ENCODE measurements at regions not wholly inside any gene's neighbourhood (a gene's known extent, or its start where the extent isn't known, plus 50 kb on each side); places are given as distances from the start of the nearest gene placed in this dataset.

DNA sequence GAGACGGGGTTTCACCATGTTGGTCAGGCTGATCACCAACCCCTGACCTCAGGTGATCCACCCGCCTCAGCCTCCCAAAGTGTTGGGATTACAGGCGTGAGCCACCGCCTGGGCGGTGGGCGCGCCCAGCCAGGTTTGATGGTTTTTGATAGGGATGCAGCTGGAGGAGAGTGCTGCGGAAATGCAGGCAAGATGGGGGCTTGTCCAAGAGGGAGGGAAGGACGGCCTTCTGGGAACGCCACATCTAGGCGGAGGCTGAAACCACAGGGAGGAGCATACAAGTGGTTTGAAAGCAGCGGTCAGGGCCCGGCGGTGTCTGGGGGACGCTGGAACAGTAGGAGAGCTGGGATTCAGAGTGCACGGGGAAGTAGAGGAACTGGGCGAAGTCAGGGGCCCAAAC is 134.6 kb downstream of the VRK1 start:
- no peak for DNase-seq

DNA sequence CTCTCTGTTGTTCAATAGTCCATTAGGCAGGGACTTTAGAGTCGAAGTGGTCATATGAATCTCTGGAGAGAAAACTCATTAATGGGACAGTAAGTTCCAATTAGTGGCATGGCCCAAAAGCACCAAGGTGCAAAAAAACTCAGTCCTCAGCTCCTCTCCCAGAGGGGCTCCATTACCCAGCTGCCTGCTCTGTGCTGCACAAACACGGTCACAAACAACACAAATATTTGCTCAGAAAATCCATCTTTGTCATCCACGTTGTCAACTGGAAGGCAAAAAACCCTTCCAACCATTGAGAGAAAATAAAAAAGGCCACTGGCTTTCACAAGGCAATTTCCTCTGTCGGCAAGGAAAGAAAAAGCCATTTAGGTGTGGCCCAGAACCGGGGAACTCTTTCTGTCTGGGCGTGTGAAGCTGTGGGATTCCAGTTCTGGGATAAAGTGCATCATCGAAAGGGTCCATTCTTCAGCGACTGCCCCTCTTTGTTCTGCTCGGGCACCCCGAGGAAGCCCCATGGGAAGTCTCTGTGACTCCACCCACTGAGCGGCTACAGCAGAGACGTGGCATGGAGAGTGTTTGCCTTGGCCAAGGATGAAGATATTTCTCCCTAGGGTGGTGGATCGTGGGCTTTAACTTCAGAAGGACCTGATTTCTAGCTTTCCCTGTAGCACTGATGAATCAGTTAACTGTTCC is 137.6 kb downstream of the VRK1 start:
- no peak for DNase-seq

DNA sequence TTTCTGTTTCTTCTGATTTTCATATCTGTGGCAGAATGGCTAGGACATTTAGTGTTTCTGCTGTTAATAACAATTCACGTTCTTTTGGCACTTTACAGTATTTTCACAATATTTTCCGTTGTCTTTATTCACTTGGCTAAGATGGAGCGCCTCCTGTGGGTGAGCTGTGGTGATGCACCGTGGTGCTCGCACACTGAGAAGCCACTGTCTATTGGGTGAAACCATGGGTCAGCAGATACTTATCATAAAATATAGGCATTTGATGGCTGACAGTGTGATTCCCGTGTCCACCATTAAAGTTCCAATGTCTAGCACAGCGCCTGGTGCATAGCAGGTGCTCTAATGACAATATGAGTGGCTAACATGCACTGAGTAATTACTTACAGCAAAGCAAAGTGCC is 141.8 kb downstream of the VRK1 start:
- DNase-seq: no peak

DNA sequence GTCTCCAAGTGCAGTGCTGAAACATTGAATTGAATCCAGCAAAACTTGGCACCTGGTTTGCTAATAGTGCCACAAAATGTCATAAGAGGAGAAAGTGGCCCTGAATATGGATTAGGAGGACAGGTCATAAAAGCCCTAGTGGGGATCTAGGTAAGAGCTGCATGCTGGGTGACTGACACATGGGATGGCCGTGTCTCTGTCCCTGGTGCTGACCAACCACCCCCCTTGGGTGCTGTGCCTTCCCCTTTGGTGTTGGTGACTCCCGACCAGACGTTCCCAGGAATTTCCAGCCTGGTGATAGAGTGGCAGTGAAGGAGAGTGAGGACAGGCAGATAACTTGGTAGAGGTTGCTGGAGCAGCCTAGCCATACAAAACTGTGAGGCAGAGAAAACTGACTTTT is 142.8 kb downstream of the VRK1 start:
- no peak for DNase-seq

DNA sequence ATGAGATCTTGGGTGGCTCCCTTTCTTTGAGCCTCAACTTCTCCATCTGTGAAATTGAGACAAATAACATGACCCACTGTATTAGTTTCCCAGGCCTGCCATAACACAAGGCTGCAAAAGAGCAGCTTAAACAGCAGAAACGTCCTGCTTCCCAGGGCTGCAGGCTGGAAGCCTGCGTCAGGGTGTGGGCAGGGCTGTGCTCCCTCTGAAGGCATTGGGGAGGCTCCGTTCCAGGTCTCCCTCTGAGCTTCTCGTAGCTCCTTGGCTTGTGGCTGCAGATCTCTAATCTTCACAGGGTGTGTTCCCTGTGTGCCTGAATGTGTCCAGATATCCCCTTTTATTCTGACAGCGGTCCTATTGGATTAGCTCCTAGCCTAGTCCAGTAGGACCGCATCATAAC is 147.1 kb downstream of the VRK1 start:
- no peak for DNase-seq

DNA sequence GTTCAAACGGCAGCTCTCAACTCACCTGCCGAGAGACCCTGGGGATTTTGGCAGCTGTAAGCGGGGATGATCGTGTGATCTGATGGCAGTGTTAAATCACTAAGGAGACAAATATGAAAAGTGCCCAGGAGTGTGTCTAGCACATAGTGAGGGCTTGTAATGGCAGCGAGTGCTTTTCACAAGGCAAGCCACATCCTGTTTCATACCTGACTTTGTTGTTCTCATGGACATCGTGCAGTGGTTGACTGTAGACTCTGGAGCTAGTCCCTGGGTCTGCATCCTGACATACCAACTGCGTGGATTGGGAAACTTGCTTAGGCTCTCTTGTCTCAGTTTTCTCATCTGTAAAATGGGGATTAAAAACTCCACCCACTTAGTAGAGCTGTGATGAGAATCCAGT is 148.5 kb downstream of the VRK1 start:
- DNase-seq: no peak

DNA sequence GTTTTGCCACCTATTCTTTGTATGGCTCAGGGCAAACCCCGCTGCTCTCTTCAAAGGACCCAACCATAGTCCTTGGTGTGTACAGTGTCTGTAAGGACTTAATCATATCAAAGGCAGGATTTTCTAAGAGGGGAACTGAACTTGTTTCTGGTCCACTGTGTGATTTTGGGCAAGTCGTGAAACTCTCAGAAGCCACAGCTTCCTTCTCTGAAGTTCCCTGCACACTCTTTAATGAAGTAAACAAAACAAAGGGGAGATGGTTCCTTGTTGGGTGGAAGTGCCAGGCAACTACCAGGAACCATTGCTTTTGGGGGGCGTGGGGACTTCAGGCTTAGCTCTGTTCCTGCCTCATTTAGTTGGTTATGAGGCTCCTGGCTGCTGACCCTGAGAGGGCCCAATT is 152.4 kb downstream of the VRK1 start:
- no peak for DNase-seq

DNA sequence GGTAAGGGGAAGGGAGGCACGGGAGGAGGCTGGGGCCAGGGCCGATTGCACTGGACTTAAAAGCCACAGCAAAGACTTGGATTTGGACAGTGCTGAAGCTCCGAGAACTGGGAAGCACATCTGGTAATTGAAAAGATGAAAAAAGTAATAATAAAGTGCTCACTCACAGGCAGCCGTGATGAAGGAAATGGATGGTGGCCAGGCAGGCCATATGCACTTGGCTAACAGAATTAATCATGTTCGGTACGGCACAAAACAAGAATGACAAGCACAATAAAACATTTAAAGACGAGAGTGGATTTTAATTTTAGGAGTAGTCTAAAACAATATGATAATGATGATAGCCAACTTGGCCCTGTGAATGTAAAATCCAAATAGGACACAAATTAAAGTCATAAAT is 154.3 kb downstream of the VRK1 start:
- DNase-seq: no peak

DNA sequence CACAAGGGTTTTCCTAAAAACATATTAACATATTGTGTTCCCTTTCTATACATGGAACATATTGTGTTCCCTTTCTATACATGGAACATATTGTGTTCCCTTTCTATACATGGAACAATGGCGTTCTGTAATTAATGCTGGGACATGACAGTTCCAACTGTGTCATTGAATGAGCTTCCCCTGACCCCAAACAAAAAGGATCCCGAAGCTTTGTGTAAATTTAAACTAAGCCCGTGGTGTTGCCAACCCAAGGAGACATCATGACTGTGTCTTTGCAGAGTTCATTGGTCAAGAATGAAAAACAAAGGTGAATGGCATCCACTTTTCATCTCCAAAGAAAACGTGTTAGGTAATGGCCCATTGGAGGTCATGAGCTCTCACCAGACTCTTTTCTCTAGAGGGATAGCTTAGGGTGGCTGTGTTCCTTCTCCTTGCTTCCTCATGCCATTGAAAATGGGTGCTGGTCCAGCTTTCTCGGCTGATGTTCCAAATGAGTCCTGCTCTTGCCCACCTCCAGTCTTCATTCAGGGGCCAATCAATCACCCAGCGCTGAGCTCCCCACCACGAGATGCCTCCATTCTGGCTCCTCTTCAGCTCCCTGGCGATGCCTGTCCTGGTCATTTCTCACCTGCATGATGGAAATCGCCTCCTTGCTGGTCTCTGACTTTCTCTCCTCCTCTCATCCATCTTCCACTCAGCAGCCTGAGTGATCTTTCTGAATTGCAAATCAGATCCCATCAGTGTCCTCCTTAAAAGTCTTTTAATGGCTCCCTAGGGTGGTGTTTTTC is 156.1 kb downstream of the VRK1 start:
- no peak for DNase-seq

DNA sequence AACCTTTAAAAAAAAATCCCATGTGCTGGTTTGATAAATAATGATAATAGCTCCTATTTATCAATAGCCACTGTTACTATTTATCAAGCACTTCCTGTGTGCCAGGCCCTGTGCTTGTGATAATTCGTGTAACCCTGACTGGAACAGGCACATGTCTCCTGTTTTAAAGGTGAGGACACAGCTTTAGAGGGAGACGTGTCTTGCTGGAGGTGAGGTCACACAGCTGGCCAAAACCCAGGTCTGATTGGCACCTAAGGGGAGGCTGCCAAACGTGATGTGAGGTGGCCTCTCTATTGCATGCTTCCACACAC is 156.6 kb downstream of the VRK1 start:
- DNase-seq: no peak

DNA sequence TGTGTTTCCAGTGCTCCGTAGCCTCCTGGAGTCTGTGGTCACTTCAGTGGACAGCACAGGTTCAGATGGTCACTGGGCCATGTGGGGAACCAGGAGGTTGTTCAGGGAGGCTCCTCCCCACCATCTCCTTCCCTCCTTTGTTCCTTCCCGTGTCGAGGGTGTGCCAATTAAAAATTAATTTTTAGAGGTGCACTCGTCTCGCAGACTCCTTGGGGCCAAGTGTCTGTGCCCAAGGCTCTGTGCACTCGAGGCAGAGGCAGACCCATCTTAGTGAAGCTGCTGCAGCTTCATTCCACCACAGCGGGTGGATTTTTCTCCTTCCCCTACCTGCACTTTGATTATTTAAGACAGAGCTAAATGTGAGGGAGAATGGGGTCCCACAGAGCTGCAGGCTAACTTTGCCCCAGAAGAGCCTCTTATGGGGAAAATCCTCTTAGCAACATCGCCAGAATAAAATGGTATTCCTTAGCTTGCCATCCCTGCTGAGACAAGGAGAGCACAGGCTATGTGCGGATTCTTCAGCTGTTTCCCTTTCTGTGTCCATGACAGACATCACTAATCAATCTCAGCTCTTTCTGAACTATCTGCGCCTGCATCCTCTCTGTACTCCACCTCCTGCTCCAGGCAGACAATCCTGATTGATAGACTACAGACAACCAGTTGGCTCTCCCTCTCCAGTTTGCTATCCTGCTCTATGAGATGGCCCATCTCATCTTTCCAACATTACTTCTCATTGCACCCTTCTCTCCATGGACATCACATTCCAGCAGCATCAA is 159.5 kb downstream of the VRK1 start:
- no peak for DNase-seq

DNA sequence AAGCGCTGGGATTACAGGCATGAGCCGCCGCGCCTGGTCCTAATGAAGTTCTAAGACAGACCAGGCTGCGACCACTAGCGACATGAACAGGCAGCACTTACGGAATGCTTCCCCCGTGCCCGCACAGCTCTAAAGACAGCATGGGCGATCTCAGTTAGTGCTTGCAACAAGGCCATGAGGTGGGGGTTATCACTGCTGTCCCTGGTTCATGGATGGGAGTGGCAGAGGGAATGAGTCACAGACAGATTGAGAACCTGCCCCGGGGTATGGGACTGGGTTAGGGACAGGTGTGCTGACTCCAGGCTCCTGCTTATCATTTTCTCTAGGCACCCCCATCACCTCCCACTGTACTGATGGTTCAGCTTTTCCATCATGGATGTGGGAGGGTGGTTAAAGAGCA is 160.9 kb downstream of the VRK1 start:
- DNase-seq: no peak

DNA sequence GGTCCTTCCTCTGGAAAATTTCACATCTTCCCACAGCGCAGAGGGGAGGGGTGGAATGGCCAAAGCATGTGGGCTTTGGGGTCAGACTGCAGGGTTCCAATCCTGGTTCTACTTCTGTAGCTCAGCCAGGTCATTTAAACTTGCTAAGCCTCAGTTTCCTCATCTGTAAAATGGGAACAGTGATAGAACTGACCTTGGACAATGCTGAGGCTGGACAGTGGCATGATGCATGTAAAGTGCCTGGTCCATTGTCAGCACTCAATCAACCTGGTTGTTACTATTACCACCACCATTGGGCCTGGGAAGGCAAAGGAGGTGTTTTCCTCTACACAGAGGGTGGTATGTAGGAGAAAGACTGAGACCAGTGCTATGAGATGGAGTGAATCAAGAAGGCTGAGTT is 162.8 kb downstream of the VRK1 start:
- no peak for DNase-seq

DNA sequence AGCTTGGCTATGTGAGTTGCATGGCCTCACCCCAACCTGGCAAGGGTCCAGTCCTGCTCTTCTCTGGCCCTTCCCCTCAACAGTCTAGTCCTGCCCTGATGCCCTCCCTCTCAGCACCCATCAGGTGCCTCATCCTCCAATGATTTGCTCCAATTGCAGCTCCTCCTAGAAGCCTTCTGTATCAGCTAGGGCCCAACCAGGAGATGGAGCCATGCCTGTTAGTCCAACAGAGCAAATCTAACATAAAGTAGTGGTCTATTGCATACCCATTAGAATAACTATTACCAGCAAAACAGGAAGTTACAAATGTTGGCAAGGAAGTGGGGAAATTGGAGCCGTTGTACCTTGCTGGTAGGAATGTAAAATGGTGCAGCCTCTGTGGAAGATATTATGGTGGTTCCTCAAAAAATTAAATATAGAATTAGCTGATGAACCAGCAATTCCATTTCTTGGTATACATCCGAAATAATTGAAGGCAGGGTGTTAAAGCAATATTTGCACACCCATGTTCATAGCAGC is 163.5 kb downstream of the VRK1 start:
- no peak for DNase-seq

DNA sequence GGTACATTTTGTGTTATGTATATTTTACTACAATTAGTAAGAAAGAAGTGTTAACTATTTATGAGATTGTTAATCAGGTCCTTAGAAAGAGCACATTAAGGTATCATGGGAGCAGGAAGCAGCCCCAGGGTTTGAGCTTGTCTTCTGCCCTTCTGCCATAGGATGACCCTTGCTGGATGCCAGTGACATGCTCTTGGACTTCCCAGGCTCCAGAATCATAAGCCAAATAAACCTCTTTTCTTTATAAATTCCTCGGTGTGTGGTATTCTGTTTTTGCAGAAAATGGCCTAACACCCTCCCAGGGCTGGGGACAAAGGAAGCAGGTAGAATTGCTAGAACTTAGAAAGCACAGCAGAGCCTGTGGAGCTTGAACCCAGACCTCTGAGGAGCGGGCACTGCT is 164.7 kb downstream of the VRK1 start:
- DNase-seq: no peak

DNA sequence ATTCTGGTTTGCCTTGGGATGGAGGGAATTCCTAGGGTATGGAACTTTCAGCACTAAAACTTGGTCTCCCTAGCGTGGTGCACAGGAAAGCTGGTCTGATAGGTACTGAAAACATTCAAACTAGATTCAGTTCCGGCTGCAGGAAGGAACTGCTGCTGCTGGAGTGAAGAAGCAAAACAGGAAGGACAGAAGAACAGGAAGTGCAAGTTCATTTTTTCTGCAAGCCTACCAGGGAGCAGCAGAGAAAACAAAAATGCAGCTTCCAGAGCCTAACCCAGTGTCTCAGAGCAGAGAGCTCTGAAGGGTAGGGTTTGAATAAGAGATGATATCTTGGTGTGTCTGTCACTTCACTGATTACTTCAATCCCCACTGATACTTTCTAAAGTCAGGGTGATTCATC is 165.2 kb downstream of the VRK1 start:
- DNase-seq: no peak

DNA sequence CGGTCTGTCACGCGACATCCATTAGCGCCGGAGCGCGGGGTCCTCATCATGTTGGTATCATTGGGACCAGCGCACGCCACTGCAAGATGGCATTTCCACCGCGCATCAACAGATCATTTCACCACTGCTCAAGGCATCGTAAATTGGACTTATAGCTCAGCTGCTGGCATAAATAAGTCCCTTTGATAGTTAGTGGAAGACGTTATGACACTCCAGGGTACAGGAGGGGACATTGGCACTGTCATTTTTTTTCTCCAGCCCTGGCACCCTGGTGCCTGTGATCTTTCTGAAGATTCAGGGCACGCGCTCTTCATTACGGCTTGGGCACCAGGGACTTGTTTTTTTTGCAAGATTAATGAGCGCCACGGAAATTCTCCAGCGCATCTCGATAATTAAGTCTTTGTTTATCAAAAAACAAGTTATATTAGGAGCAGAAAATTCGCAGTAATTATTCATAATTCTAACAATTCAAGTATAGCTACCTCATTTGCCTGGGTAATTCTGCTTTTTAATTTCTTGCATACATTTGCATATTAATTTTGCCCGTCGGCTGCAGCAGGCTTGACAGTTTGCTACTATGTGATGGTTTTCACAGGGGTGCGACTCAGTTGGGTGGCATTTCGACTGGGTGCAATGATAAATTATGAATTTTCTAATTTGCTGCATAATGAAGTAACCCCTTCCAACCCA is 167.7 kb downstream of the VRK1 start:
- DNase-seq: no peak

DNA sequence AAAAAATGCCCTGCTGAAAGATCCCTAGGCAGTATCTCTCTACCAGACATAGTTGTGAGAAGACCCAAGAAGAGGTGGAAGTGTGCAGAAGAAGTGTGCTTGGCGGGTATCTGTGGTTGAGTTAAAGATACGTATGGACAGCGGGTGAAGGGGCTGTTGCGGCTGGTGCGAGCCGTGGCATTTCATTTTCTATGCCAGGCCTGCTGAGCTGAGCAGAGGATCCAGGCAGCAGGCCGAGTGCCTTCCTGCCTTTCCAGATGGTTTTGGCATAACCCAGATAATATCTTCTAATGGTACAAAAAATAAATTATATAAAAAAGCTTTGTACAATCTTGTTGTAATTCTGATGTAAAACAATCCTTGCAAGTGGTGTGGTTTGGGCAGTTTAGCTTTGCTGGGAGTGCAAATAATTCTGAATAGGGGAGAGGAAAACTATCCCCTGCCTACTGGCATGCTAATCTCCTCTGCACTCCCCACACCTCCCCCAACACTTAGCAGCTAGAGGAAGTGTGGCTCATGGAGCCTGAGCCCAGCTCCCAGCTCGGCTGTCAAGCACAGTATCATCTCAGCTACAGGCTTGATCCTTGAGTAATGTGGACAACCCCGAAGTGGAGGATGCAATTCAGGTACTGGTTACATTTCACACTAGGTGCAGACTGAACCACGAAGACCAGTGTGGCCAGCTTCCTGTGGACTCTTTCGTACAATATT is 168.9 kb downstream of the VRK1 start:
- no peak for DNase-seq

DNA sequence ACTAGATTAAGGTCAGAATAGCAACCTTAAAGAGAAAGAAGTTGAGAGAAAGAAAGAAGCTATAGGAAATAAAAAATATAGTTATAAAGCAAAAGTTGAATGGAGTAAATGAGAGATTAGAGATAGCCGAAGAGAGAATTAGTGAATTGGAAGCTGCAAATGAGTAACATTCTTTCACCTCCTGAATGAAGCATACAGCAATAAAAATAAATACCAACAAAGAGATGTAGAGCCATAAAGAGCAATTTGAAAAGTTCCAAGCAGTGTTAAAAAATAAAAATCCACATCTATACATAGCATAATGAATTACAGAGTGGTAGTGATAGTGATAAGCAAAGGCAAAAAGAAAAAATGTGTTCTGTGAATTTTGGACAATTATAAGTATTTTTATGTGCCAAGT is 177.9 kb downstream of the VRK1 start:
- no peak for DNase-seq

DNA sequence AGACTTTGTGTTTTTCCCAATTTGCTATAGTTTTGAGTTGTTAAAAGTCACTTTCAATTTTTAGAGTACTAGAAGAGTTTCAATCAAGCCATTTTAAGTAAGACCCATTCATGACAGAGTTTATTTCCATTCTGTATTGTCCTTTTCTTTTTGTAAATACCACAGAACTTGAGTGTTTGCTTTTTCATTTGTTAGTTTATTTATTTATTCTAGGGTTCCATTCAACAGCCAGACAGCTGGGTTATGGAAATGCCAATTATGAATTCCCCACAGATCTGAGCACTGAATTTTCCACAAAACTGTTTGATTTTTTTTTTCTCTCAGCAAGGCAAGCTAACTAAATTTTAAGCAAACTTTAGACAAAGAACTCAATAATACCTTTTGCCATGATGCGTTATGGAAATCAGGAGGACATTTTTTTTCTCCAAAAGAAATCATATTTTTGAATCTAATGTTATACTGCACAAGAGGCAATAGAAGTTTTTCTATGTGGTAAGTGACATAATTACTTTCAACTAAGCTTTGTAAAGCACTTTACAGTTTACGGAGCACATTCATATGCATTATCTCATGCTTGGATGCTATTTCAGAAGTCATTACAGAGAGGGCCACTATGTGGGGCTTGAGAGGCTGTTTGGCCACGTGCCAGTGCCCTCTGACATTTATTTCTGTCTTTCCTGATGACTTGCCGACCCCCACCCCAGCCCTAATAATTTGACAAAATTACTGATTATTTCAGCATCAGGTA is 181.5 kb downstream of the VRK1 start:
- no peak for DNase-seq

DNA sequence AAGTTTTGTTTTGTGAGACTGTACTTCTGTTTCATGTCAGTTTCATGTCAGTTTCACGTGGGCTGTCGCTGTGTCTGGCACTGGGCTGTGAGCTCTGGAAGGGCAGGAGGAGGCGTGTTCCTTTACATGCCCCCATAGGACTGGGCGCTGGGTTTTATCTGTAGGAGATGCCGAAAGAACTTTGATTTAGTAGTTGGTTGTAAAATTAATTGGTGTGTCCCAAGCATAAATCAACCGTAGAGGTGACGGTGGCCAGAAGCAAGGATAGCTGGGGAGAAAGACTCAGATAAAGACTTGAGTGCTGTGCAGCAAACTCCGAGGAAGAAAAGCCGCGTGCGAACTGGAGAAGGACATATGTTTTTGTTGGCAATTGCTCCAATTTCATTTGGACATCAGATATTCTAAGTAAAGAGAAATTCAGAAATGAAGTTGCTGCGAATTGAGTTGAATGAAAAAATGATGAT is 182.5 kb downstream of the VRK1 start:
- no peak for DNase-seq

DNA sequence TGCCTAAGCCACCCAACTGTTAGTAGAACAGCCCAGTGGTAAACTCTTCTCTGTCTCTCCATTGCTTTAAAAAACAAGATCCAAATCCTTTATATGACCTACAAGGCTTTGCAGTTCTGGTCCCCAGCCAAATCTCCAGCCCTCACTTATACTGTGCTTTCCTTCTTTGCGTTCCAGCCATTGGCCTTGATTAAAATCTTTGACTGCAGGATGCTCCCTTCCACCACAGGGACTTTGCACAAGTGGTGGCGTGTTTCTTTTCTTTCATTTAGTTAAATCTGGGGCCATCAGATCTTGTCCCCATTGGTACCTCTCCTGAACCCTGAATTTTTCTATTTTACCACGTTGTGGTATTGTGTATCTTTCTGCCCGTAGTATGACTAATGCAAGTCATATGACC is 183.7 kb downstream of the VRK1 start:
- DNase-seq: no peak
